ENCODE measurements at regions not wholly inside any gene's neighbourhood (a gene's known extent, or its start where the extent isn't known, plus 50 kb on each side); places are given as distances from the start of the nearest gene placed in this dataset.

DNA sequence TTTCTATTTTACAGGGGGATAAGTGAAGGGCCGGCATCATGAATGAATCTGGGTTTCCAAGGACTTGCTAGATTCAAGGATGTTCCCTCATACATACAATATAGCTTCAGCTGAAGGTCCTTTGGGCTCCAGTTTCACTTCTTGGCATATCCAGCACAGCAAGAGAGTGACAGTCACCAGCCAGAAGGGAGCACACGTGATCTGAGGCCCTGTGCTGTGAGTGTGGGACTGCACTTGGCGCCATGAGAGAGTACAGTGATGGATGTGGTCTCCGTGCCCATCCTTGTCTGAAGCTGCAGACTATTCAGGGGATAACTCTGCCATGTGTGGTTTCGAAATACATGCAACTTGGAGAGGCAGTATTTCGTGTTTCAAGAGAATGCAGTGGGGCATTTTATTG lies 159.7 kb upstream of the DSCAM start:
- no peak for DNase-seq
- Histone ChIP-seq H3K4me1 (no peaks in the 10 kb centered on the region), H3K27ac (no peak overlapping the region), H3K27me3 (no peaks in the 10 kb centered on the region), H3K4me3 (no peak overlapping the region), H3K36me3 (no peaks in the 10 kb centered on the region), H3K9me3 (no peaks in the 10 kb centered on the region)
- no peak for TF ChIP-seq POLR2A (IDR thresholded peaks at IDR 0.05)
- TF ChIP-seq, protein P1, sequence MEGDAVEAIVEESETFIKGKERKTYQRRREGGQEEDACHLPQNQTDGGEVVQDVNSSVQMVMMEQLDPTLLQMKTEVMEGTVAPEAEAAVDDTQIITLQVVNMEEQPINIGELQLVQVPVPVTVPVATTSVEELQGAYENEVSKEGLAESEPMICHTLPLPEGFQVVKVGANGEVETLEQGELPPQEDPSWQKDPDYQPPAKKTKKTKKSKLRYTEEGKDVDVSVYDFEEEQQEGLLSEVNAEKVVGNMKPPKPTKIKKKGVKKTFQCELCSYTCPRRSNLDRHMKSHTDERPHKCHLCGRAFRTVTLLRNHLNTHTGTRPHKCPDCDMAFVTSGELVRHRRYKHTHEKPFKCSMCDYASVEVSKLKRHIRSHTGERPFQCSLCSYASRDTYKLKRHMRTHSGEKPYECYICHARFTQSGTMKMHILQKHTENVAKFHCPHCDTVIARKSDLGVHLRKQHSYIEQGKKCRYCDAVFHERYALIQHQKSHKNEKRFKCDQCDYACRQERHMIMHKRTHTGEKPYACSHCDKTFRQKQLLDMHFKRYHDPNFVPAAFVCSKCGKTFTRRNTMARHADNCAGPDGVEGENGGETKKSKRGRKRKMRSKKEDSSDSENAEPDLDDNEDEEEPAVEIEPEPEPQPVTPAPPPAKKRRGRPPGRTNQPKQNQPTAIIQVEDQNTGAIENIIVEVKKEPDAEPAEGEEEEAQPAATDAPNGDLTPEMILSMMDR (IDR thresholded peaks at IDR 0.05) = no peak

DNA sequence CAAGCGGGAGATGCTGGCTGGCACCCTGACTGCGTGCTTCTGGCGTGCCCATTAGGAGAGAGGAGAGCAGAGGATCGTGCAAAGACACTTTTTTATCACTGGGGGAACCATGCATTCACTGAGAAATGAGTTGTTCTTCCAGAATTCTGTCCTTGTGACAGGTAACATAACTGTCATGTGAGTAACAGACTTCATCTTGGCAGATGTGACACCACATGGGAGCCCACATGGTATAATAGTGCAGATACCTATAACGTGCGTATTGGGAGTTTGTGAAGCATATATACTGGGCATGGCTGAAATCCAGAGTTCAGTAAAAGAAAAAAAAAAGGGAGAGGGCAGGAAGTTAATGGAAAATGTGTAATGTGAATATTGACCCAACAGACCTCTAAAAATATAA lies 159.6 kb upstream of the BACE2 start:
- Histone ChIP-seq H3K27me3 (no peaks in the 10 kb centered on the region), H3K4me3 (no peak overlapping the region), H3K36me3 (no peaks in the 10 kb centered on the region), H3K4me1 (no peaks in the 10 kb centered on the region), H3K9me3 (no peaks in the 10 kb centered on the region), H3K27ac (no peak overlapping the region)
- no peak for TF ChIP-seq POLR2A (IDR thresholded peaks at IDR 0.05)
- TF ChIP-seq, protein P1 (IDR thresholded peaks at IDR 0.05) = no peak
- DNase-seq = no peak

DNA sequence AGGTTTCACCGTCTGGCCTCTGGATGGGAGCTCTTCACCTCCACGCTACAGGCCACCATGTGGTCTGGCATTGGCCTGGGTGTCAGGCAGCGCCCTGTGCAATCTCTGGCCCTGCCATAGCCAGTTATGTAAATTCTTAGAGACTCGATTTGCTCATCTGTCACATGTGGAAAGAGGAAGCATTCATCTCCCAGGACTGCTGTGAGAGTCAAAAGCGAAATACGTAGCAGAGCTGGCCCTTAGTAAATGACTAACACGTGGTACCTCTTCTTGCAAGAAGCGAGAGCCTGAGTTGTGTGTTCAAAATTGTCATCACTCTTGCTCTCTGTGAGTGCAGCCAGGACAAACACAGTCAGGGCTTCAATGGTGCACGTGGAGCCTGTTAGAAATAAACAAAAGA lies 159.0 kb upstream of the BACE2 start:
- no peaks in the 10 kb centered on the region for H3K4me1 ChIP-seq
- H3K36me3 ChIP-seq = no peaks in the 10 kb centered on the region
- no peak for DNase-seq
- no peaks in the 10 kb centered on the region for H3K9me3 ChIP-seq
- no peak overlapping the region for H3K4me3 ChIP-seq
- no peak overlapping the region for H3K27ac ChIP-seq
- TF ChIP-seq POLR2A (IDR thresholded peaks at IDR 0.05) = no peak
- TF ChIP-seq, protein P1 (IDR thresholded peaks at IDR 0.05) = no peak
- H3K27me3 ChIP-seq = no peaks in the 10 kb centered on the region

- DNase-seq = no peak
- Histone ChIP-seq H3K4me3 (no peak overlapping the region), H3K4me1 (no peaks in the 10 kb centered on the region), H3K36me3 (no peaks in the 10 kb centered on the region), H3K27me3 (no peaks in the 10 kb centered on the region), H3K27ac (no peak overlapping the region), H3K9me3 (no peaks in the 10 kb centered on the region)
- TF ChIP-seq POLR2A (IDR thresholded peaks at IDR 0.05) = no peak
- TF ChIP-seq, protein P1 (IDR thresholded peaks at IDR 0.05) = no peak
These were observed 158.4 kb upstream of the BACE2 start for GRCh38 chr21:41009398-41010100.

GRCh38 chr21:41010101-41010435 lies 157.9 kb upstream of the BACE2 start:
- Histone ChIP-seq H3K27me3 (no peaks in the 10 kb centered on the region), H3K9me3 (no peaks in the 10 kb centered on the region), H3K4me1 (no peaks in the 10 kb centered on the region), H3K36me3 (no peaks in the 10 kb centered on the region), H3K4me3 (no peak overlapping the region), H3K27ac (no peak overlapping the region)
- DNase-seq = no peak
- TF ChIP-seq POLR2A (IDR thresholded peaks at IDR 0.05) = no peak
- TF ChIP-seq, protein P1 (IDR thresholded peaks at IDR 0.05) = no peak

Measured in Peyer's patch (tissue), 4 donors.